ENCODE measurements at regions not wholly inside any gene's neighbourhood (a gene's known extent, or its start where the extent isn't known, plus 50 kb on each side); places are given as distances from the start of the nearest gene placed in this dataset.
"Not testable (repeated sequence)": the region's sequence is repeated elsewhere in the genome, so short reads cannot be mapped to it uniquely, and the experiment has no call there.

- DNase-seq: no peak
These were observed 50.9 kb downstream of the DISP1 start for GRCh38 chr1:222865718-222866117.

GRCh38 chr1:222867316-222867715 lies 52.5 kb downstream of the DISP1 start:
- no peak for DNase-seq

- no peak for DNase-seq
These were observed 61.3 kb downstream of the DISP1 start for GRCh38 chr1:222876182-222876581.

- DNase-seq: no peak
These were observed 63.0 kb downstream of the DISP1 start for GRCh38 chr1:222877854-222878253.

- DNase-seq: no peak
These were observed 65.7 kb downstream of the DISP1 start for GRCh38 chr1:222880587-222880986.

DNA sequence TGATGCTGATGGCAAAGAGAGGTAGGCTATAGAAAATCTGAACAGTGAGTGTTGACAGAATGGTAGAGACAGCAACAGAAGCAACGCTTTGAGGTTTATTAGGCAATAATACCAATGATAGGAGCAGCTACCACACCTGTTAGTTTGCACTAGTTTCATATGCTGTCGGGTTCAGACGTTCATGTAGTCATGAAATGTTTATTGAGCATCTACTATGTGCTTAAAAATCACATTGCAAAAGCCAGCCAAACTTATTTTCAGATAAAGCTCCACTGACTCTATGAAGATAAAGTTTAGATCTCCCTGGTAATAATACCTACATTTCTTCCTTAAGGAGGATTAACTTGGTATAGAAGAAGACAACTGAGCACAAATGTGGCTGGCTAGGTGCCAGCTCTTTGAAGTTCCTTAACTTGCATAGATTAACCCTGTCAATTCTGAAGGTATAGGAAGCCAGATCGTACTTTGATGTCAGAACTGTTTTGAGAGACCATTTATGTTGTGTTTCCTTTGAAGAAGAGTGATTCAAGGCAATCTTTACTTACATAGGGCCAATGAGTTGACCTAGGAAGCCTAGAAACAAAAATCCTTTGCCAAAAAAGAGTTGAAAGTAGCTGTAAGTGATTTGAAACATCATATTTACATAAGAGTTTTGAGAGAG lies 71.5 kb downstream of the DISP1 start:
- DNase-seq: peak in 1 of 6 experiments; percentile 12

DNA sequence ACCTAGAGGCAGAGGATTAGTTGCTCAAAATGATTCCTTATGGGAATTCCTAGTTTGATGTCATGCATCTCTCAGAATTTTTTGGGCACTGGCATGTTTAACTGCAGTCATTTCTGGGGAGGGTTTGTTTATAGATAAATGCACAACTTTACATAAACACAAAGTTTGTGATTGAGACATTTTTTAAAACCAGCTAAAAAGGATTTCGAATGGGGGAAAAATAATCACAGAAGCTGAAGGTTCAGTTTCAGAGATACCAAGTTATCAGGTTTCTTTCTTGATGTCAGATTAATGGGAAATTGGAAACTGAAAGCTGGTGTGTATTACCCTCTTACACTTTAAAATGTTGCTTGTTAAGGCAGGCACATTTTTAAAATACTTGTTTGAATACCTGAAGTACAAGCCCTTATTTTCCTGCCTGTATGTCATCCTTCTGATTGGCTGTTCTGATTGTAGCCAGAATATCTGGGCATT lies 72.1 kb downstream of the DISP1 start:
- no peak for DNase-seq

- DNase-seq: no peak
These were observed 74.6 kb downstream of the DISP1 start for GRCh38 chr1:222889440-222889839.

DNA sequence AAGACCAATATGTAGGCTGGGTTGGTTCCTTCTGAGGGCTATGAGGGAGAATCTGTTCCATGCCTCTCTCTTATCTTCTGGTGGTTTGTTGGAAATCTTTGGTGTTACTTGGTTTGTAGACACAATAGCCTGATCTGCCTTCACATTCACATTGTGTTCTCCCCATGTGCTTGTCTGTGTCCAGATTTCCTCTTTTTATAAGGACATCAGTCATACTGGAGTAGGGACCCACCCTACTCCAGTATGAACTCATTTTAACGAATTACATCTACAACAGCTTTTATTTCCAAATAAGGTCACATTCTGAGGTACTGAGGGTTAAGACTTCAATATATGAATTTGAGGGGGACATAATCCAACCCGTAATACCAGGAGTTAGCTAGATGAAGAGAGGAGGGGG lies 75.9 kb downstream of the DISP1 start:
- no peak for DNase-seq

DNA sequence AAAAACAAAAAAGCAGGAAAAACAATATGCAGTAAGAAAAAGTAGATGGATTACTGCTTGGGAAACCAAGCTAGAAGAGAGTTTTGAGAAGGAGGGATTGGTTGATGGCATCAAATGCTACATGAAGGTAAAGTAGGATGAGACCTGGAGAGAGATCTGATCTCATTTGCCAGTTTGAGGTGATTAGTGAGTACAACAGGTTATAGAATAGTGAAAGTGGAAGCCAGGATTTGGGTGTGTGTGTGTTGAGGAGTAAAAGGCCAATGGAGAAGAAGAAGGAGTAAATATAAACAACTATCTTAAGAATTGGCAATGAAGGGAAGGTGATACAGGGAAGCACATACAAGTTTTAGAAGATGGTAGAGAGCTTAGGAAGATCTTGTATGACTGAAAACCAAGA lies 76.7 kb downstream of the DISP1 start:
- no peak for DNase-seq

DNA sequence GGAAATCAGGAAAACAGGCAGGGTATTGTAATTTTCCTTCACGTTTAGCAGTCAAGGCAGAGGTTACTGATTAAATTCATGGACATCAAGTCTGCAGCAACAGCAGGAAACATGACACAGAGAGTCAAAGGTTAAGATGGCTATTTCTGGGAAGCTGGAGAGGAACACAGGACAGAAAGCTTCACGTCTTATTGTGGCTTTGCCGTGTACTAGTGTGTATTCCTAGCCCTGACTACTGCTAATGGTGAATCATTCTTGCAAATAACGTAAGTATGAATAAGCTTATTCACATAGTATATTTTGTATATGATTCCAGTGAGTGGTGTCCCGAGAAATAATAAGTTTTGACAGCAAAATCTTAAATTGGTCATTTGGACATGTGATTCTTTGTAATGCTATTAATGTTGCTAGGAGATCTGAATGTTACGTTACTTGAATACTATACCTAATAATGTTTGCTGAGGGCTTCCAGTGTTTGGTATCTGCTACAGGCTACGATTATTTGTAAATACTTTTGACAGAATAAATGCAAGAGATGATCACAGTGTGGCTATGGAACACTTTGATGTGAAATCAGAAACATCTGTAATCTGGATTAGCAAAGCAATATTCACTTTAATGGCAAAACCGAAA lies 77.4 kb downstream of the DISP1 start:
- DNase-seq: no peak

DNA sequence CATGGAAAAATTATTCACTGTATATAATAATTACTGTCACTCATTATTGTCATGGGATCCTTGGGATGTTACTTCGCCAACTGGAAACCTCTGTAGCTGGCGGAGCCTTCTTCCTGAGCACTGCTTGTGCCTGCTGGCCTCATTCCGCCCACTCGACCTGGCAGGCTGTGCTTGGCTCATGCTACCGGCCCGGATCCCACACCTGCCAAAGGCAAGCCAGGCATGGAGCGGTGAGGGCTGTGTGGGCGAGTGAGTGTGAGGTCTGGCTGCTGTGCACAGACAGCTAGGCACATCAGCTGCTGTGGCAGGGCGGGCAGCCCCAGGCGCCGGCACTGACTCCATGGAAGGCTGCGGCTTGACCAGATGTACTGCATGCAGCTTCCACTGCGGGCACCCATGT lies 78.4 kb downstream of the DISP1 start:
- DNase-seq: no peak

GRCh38 chr1:222894331-222894730 lies 79.5 kb downstream of the DISP1 start:
- no peak for DNase-seq

GRCh38 chr1:222896630-222897526 lies 82.0 kb downstream of the DISP1 start:
- no peak for DNase-seq

GRCh38 chr1:222897527-222898190 lies 82.8 kb downstream of the DISP1 start:
- DNase-seq: no peak

DNA sequence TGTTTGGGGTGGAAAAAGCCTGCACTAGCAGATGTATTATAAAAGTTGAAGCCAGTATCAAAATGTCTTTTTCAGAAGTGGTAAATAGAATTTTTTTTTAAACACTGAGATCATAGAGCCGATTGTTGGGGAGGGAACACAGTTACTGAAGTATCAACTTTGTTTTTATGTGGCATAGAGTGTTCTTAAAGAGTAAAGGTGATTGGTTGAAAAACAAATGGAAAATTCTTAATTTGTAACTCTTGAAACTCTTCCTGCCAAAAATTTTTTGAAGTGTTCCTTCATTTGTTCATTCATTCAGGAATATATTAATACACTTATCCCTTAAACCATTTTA lies 83.3 kb downstream of the DISP1 start:
- peak in 1 of 6 experiments; percentile 6 for DNase-seq

DNA sequence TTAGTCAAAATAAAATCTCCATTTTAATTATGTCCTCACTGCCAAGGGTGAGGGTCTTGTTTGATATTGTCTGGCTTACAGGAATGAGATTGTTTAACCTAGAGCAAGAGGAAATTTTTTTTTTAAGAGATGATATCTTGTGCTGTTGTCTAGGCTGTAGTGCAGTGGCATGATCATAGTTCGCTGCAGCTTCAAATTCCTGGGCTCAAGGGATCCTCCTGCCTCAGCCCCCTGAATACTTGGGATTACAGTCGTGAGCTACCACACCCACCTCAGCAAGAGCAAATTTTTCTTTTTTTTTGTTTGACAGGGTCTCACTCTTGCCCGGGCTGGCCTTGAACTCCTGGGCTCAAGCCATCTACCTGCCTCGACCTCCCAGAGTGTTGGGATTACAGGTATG lies 84.6 kb downstream of the DISP1 start:
- DNase-seq: no peak

DNA sequence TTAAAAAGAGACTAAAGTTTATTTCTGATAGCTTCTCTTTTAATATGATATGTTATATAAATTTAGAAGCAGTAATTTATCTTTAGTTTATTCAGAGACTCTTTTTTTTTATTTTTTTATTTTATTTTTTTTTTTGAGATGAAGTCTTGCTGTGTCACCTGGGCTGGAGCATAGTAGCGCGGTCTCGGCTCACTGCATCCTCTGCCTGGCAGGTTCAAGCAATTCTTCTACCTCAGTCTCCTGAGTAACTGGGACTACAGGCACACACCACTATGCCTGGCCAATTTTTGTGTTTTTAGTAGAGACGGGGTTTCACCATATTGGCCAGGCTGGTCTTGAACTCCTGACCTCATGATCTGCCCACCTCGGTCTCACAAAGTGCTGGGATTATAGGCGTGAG lies 89.6 kb downstream of the DISP1 start:
- DNase-seq: no peak

- DNase-seq: no peak
These were observed 90.3 kb downstream of the DISP1 start for GRCh38 chr1:222905151-222905550.

- DNase-seq: not testable (repeated sequence)
These were observed 91.5 kb downstream of the DISP1 start for GRCh38 chr1:222906271-222906739.

- no peak for DNase-seq
These were observed 94.7 kb downstream of the DISP1 start for GRCh38 chr1:222909586-222909985.

DNA sequence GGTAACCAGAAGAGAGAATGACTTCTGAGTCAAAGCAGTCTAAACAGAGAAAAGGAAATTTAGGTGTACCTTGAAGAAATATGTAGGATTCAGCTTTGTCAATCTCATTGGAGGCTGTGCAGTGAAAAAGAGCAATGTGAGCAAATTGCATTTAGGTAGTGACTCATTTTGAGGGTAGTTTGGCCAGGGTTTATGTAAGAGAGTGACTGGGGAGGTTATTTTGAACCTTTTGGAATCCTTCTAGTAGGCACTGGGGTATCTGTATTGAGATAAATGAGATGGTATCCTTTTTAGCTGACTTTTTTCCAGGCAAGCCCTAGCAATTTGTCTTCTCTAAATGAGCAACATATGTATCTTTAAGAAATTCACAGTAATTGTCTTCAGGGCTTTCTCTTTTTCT lies 95.9 kb downstream of the DISP1 start:
- no peak for DNase-seq

- DNase-seq: no peak
These were observed 97.0 kb downstream of the DISP1 start for GRCh38 chr1:222911866-222912265.

Measured in stimulated activated naive CD4-positive, alpha-beta T cell (primary cell).